K562 (cell line): ENCODE measurements at regions not wholly inside any gene's neighbourhood (a gene's known extent, or its start where the extent isn't known, plus 50 kb on each side); places are given as distances from the start of the nearest gene placed in this dataset.
"Not testable (repeated sequence)": the region's sequence is repeated elsewhere in the genome, so short reads cannot be mapped to it uniquely, and the experiment has no call there.

Experiments
- ATAC-seq: fragments of 200-7000 bp; cut with Tn5 transposase; 3 replicates; pipeline ENCODE4 v1.9.1; 2020; ENCODE audit warnings: moderate library complexity
- BruUV-seq: library from RNA; stranded (reverse); fragments of 400-500 nt; replicated peaks from 2 replicates; lab custom pipeline; 2021; lab: Mats Ljungman, UMichigan
- CTCF ChIA-PET: fragments of 300-600 bp; formaldehyde crosslinking; extraction: SDS; loops from one replicate; lab custom pipeline; 2021; ENCODE audit warnings: low intra/inter-chr PET ratio; lab: Yijun Ruan, JAX
- POLR2A ChIA-PET: fragments of 300-600, 350-650 bp; sonication (Branson Sonifier 250); formaldehyde crosslinking; extraction: SDS; loops from one replicate; lab custom pipeline; 2021; ENCODE audit warnings: antibody characterized with exemption, inconsistent platforms; lab: Yijun Ruan, JAX
- DNase-seq, 4 experiments: peaks; one replicate each; pipeline versions ENCODE4 v3.0.0 to v3.0.0-alpha.2; 2011 to 2018; ENCODE audit warnings: low spot score in 3 of 4, mixed read lengths in 3 of 4; ENCODE audit errors: extremely low read depth in 1 of 4
- FAIRE-seq: peaks from 2 replicates; lab custom pipeline; 2011; peaks lifted over from hg19 to GRCh38; lab: Jason Lieb, UNC
- H2AFZ ChIP-seq: 2 replicates; pipeline ENCODE4 v1.6.0; 2011; ENCODE audit warnings: low read depth, low read length, control low read depth, inconsistent platforms
- H3K27ac ChIP-seq: fragments of 200-600 bp; 3 replicates; pipeline ENCODE4 v1.8.0; 2011; ENCODE audit warnings: low read depth, mild to moderate bottlenecking, control low read depth, inconsistent platforms, low read length, moderate library complexity, mixed read lengths; ENCODE audit errors: extremely low read depth
- H3K27me3 ChIP-seq, 2 experiments: fragments of 300-600 bp in 1 of 2; 2 replicates in 1 of 2; 3 replicates in 1 of 2; pipeline versions ENCODE4 v1.6.0 to v1.8.0; 2011; ENCODE audit warnings: inconsistent platforms in 2 of 2, low read length in 2 of 2, mild to moderate bottlenecking in 1 of 2, mixed read lengths in 1 of 2, moderate library complexity in 1 of 2; ENCODE audit not compliant: control insufficient read depth in 2 of 2, insufficient read depth in 2 of 2
- H3K36me3 ChIP-seq: fragments of 300-600 bp; 3 replicates; pipeline ENCODE4 v1.8.0; 2011; ENCODE audit warnings: mild to moderate bottlenecking, low read length, inconsistent platforms; ENCODE audit not compliant: control insufficient read depth, insufficient read depth
- H3K4me1 ChIP-seq, 2 experiments: fragments of 200-600 bp in 1 of 2; replicated peaks in 1 of 2; 2 replicates in 1 of 2; 3 replicates in 1 of 2; pipeline versions ENCODE4 v1.5.1 to v1.8.0; 2011; ENCODE audit warnings: inconsistent platforms in 2 of 2, low read length in 2 of 2, mild to moderate bottlenecking in 1 of 2, mixed read lengths in 1 of 2, moderate library complexity in 1 of 2; ENCODE audit not compliant: control insufficient read depth in 2 of 2, insufficient read depth in 2 of 2
- H3K4me2 ChIP-seq: 2 replicates; pipeline ENCODE4 v1.6.1; 2011; ENCODE audit warnings: low read length, control low read depth, inconsistent platforms, mixed read lengths; ENCODE audit not compliant: insufficient read depth
- H3K4me3 ChIP-seq: fragments of 200-600 bp; sonication (generic), shearing (Covaris generic); 2 replicates; pipeline ENCODE4 v1.5.1; 2016; ENCODE audit warnings: control low read depth, inconsistent platforms
- H3K79me2 ChIP-seq: fragments of 200-600 bp; 3 replicates; pipeline ENCODE4 v1.8.0; 2011; ENCODE audit warnings: low read length, inconsistent platforms; ENCODE audit not compliant: control insufficient read depth, insufficient read depth
- H3K9ac ChIP-seq, 2 experiments: 2 replicates each; pipeline versions ENCODE4 v1.6.0 to v1.6.1; 2011; ENCODE audit warnings: low read depth in 2 of 2, low read length in 2 of 2, control low read depth in 1 of 2, inconsistent platforms in 1 of 2, mild to moderate bottlenecking in 1 of 2, mixed read lengths in 1 of 2; ENCODE audit not compliant: insufficient read depth in 1 of 2
- H3K9me1 ChIP-seq: one replicate; pipeline ENCODE4 v1.6.0; 2011; ENCODE audit warnings: inconsistent platforms, mild to moderate bottlenecking, low read length, moderate library complexity; ENCODE audit not compliant: control insufficient read depth, insufficient read depth
- H3K9me3 ChIP-seq: replicated peaks from 2 replicates; pipeline ENCODE4 v1.5.1; 2011; ENCODE audit warnings: low read depth, low read length, inconsistent platforms; ENCODE audit not compliant: control insufficient read depth, insufficient read depth
- H4K20me1 ChIP-seq: replicated peaks from 2 replicates; pipeline ENCODE4 v1.6.1; 2011; ENCODE audit warnings: low read length, inconsistent platforms, mixed read lengths; ENCODE audit not compliant: control insufficient read depth, insufficient read depth
- CEBPG ChIP-seq, 3 experiments: fragments of 200-800 bp in 1 of 3; sonication (Bioruptor generic) in 1 of 3; sonication (generic) in 1 of 3; formaldehyde crosslinking in 1 of 3; IDR thresholded peaks in 2 of 3; conservative IDR thresholded peaks in 1 of 3; 2 replicates each; pipeline versions ENCODE4 v1.6.1 to v1.8.0; 2016 to 2022; ENCODE audit warnings: missing compliant biosample characterization in 2 of 3, missing genetic modification characterization in 2 of 3, mild to moderate bottlenecking in 1 of 3, missing genetic modification reagents in 1 of 3
- WGBS: fragments of 100-300 bp; shearing (Covaris generic); methylation state at CpG from one replicate; pipeline ENCODE4 v1.1.6; 2016; ENCODE audit warnings: low coverage, mixed read lengths; ENCODE audit not compliant: insufficient coverage; ENCODE audit errors: missing lambda C conversion rate; 5-methylcytosine and 5-hydroxymethylcytosine counted together
- in situ Hi-C: fragments of 300-500 bp; cut with MboI; formaldehyde crosslinking; loops from 4 replicates; pipeline ENCODE4 v1.15.0; 2018; ENCODE audit warnings: inconsistent platforms, mixed read lengths
- intact Hi-C: fragments of 100-400 bp; cut with micrococcal nuclease; formaldehyde crosslinking; loops from 2 replicates; pipeline ENCODE4 v1.14.2; 2022
- TF ChIP-seq, protein P1 (sequence below), 2 experiments: fragments of 450-650 bp in 1 of 2; sonication (generic) in 1 of 2; formaldehyde crosslinking in 1 of 2; IDR thresholded peaks in 1 of 2; conservative IDR thresholded peaks in 1 of 2; 2 replicates each; pipeline versions ENCODE4 v1.6.1 to v1.8.1; 2016 to 2023; ENCODE audit warnings: mild to moderate bottlenecking in 2 of 2, moderate library complexity in 2 of 2, inconsistent platforms in 1 of 2, missing genetic modification reagents in 1 of 2
- TF ChIP-seq, protein P2 (sequence below), 2 experiments: fragments of 200-800 bp in 1 of 2; sonication (Bioruptor generic) in 1 of 2; sonication (generic) in 1 of 2; formaldehyde crosslinking in 1 of 2; IDR thresholded peaks in 1 of 2; conservative IDR thresholded peaks in 1 of 2; 2 replicates each; pipeline versions ENCODE4 v1.5.0 to v1.6.1; 2016 to 2020; ENCODE audit warnings: missing compliant biosample characterization in 1 of 2, missing genetic modification characterization in 1 of 2, missing genetic modification reagents in 1 of 2

DNA sequence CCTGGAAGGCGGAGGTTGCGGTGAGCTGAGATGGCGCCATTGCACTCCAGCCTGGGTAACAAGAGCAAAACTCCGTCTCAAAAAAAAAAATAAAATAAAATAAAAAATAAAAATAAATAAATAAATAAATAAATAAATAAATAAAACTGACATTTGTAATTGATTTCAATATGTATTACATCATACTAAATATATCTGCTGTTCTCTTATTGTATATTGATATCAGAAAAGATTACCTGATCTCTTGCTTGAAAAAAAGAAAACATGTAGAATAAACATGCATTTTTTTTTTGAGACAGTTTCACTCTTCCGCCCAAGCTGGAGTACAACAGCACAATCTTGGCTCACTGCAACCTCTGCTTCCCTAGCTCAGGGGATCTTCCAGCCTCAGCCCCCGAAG is 81.0 kb upstream of the JARID2 start:
- DNase-seq; H3K27me3 ChIP-seq; FAIRE-seq; CTCF ChIA-PET; H2AFZ ChIP-seq; H3K9me3 ChIP-seq; intact Hi-C loops; H3K36me3 ChIP-seq; BruUV-seq; H3K9ac ChIP-seq; in situ Hi-C loops; H3K4me3 ChIP-seq; H3K9me1 ChIP-seq; H3K4me2 ChIP-seq; H3K79me2 ChIP-seq; ATAC-seq; H4K20me1 ChIP-seq; H3K27ac ChIP-seq; TF ChIP-seq CEBPG (CRISPR knock-in tag; IDR thresholded peaks at IDR 0.05): not testable (repeated sequence)
- 82% methylated on average over 4 of the region's 6 CpGs for WGBS
- peaks cover 5 to 11% of the 10 kb centered on the region in 2 experiments; a peak in 3 of 5 replicates for H3K4me1 ChIP-seq
- TF ChIP-seq, protein P1, sequence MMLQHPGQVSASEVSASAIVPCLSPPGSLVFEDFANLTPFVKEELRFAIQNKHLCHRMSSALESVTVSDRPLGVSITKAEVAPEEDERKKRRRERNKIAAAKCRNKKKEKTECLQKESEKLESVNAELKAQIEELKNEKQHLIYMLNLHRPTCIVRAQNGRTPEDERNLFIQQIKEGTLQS (IDR thresholded peaks at IDR 0.05): peak; percentile 13; the same call in 1 of the 2 replicates
- TF ChIP-seq, protein P1 (CRISPR knock-in tag; conservative IDR thresholded peaks at IDR 0.05): not testable (repeated sequence)
- peak; percentile 38 to 50; a peak in 2 of 4 replicates for TF ChIP-seq CEBPG (tag; conservative IDR thresholded peaks at IDR 0.05 in 1 of 2, IDR thresholded peaks at IDR 0.05 in 1 of 2)
- TF ChIP-seq, protein P2, sequence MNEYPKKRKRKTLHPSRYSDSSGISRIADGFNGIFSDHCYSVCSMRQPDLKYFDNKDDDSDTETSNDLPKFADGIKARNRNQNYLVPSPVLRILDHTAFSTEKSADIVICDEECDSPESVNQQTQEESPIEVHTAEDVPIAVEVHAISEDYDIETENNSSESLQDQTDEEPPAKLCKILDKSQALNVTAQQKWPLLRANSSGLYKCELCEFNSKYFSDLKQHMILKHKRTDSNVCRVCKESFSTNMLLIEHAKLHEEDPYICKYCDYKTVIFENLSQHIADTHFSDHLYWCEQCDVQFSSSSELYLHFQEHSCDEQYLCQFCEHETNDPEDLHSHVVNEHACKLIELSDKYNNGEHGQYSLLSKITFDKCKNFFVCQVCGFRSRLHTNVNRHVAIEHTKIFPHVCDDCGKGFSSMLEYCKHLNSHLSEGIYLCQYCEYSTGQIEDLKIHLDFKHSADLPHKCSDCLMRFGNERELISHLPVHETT (CRISPR knock-in tag; conservative IDR thresholded peaks at IDR 0.05 in 1 of 2, IDR thresholded peaks at IDR 0.05 in 1 of 2): 0 out of 4 replicates have a peak, but pooled peaks of 1 of the 2 experiments have one; percentile 27
- POLR2A ChIA-PET: interaction anchor here (0.6 kb wide), 1 partner anchor 77 kb away, joined by 3 read pairs; no protein-coding TSS in a partner anchor
